ENCODE measurements at regions not wholly inside any gene's neighbourhood (a gene's known extent, or its start where the extent isn't known, plus 50 kb on each side); places are given as distances from the start of the nearest gene placed in this dataset.
"Not testable (repeated sequence)": the region's sequence is repeated elsewhere in the genome, so short reads cannot be mapped to it uniquely, and the experiment has no call there.

GRCh38 chrX:65846974-65847373 is 179.5 kb downstream of the MSN start:
- DNase-seq (ENCODE audit: low spot score), result no peak
- H3K4me3 ChIP-seq, result no peak overlapping the region
- no peaks in the 10 kb centered on the region for H3K9me3 ChIP-seq
- no peaks in the 10 kb centered on the region for H3K36me3 ChIP-seq
- no peaks in the 10 kb centered on the region for H3K4me1 ChIP-seq
- H3K27ac ChIP-seq, result no peak overlapping the region
- H3K27me3 ChIP-seq, result no peaks in the 10 kb centered on the region
- no peak for TF ChIP-seq CTCF (IDR thresholded peaks at IDR 0.05)

DNA sequence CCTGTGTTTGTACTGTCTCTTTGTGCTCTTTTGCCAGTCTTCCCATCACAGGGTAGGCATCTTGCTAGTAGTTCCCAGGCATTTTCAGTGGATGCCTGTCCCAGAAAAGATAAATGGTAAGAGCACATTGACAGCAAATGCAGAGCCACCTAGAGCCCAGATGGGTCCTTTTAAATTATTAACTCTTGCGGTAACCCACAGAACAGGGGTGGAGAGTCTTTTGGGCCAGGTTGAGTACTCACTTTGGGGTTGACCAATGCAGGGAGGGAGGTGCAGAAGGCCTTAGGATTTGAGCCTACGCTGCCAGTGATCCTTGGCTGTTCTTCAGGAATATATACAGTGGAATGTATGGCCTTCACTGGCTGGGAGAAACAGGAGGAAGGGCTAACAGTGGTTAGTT is 173.8 kb downstream of the MSN start:
- Histone ChIP-seq H3K9me3 (no peaks in the 10 kb centered on the region), H3K27me3 (no peaks in the 10 kb centered on the region), H3K36me3 (no peaks in the 10 kb centered on the region), H3K4me3 (no peak overlapping the region), H3K4me1 (no peaks in the 10 kb centered on the region), H3K27ac (no peak overlapping the region)
- no peak for TF ChIP-seq CTCF (IDR thresholded peaks at IDR 0.05)
- DNase-seq (ENCODE audit: low spot score), result no peak

DNA sequence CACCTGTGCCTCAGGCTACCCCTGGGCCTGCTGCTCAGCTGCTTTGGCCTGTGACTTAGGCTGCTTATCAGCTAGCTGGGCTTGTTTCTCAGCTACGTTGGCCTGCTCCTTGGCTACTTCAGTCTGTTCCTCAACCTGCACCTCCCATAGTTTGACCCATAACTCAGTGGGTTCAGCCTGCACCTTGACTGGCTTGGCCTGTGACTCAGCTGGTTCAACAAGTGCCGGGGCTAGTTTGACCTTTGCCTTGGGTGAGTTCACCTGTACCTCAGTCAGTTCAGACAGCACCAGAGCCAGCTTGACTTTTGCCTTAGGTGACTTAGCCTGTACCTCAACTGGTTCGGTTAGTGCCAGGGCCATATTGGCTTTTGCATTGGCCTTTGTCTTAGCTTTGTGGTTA is 171.2 kb downstream of the MSN start:
- Histone ChIP-seq H3K27ac (no peak overlapping the region), H3K4me1 (no peaks in the 10 kb centered on the region), H3K27me3 (no peaks in the 10 kb centered on the region), H3K36me3 (no peaks in the 10 kb centered on the region), H3K4me3 (no peak overlapping the region), H3K9me3 (no peaks in the 10 kb centered on the region)
- TF ChIP-seq CTCF (IDR thresholded peaks at IDR 0.05), result no peak
- no peak for DNase-seq (ENCODE audit: low spot score)

- Histone ChIP-seq H3K27me3 (no peaks in the 10 kb centered on the region), H3K9me3 (no peaks in the 10 kb centered on the region), H3K27ac (no peak overlapping the region), H3K36me3 (no peaks in the 10 kb centered on the region), H3K4me1 (no peaks in the 10 kb centered on the region), H3K4me3 (no peak overlapping the region)
- DNase-seq (ENCODE audit: low spot score), result no peak
- TF ChIP-seq CTCF (IDR thresholded peaks at IDR 0.05), result no peak
These were observed 170.6 kb downstream of the MSN start for GRCh38 chrX:65837875-65838549.

DNA sequence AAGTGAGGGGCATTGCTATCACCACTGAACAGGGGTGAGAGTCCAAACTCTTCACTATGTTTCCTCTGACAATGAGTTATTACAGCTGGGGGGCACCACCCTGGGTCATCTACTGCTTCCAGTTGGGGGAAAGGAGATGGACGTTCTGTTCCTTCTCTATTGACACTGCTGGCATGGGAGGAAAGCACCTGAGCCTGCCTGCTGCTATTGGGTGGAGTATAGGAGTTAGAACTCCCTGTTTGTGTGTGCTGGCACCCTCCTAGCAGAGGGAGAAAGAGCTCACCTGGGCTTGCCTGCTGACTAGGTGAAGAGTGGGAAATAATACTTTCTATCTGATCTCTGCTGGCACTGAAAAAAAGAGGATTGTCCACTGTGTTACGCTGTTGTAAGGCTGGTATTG is 163.8 kb downstream of the MSN start:
- no peak overlapping the region for H3K4me3 ChIP-seq
- H3K4me1 ChIP-seq, result no peaks in the 10 kb centered on the region
- no peaks in the 10 kb centered on the region for H3K27me3 ChIP-seq
- TF ChIP-seq CTCF (IDR thresholded peaks at IDR 0.05), result no peak
- H3K27ac ChIP-seq, result no peak overlapping the region
- DNase-seq (ENCODE audit: low spot score), result no peak
- H3K36me3 ChIP-seq, result no peaks in the 10 kb centered on the region
- H3K9me3 ChIP-seq, result no peaks in the 10 kb centered on the region

GRCh38 chrX:65828599-65828998 is 161.1 kb downstream of the MSN start:
- no peaks in the 10 kb centered on the region for H3K9me3 ChIP-seq
- no peaks in the 10 kb centered on the region for H3K36me3 ChIP-seq
- no peak overlapping the region for H3K4me3 ChIP-seq
- H3K27ac ChIP-seq, result no peak overlapping the region
- H3K27me3 ChIP-seq, result no peaks in the 10 kb centered on the region
- no peak for TF ChIP-seq CTCF (IDR thresholded peaks at IDR 0.05)
- H3K4me1 ChIP-seq, result no peaks in the 10 kb centered on the region
- no peak for DNase-seq (ENCODE audit: low spot score)

DNA sequence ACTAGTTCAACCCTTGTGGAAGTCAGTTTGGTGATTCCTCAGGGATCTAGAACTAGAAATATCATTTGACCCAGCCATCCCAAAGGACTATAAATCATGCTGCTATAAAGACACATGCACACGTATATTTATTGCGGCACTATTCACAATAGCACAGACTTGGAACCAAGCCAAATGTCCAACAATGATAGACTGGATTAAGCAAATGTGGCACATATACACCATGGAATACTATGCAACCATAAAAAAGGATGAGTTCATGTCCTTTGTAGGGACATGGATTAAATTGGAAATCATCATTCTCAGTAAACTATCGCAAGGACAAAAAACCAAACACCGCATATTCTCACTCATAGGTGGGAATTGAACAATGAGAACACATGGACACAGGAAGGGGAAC is 157.8 kb downstream of the MSN start:
- H3K27me3 ChIP-seq; DNase-seq (ENCODE audit: low spot score); H3K36me3 ChIP-seq; H3K27ac ChIP-seq; H3K9me3 ChIP-seq; H3K4me3 ChIP-seq; H3K4me1 ChIP-seq: not testable (repeated sequence)
